ENCODE measurements at regions not wholly inside any gene's neighbourhood (a gene's known extent, or its start where the extent isn't known, plus 50 kb on each side); places are given as distances from the start of the nearest gene placed in this dataset.

DNA sequence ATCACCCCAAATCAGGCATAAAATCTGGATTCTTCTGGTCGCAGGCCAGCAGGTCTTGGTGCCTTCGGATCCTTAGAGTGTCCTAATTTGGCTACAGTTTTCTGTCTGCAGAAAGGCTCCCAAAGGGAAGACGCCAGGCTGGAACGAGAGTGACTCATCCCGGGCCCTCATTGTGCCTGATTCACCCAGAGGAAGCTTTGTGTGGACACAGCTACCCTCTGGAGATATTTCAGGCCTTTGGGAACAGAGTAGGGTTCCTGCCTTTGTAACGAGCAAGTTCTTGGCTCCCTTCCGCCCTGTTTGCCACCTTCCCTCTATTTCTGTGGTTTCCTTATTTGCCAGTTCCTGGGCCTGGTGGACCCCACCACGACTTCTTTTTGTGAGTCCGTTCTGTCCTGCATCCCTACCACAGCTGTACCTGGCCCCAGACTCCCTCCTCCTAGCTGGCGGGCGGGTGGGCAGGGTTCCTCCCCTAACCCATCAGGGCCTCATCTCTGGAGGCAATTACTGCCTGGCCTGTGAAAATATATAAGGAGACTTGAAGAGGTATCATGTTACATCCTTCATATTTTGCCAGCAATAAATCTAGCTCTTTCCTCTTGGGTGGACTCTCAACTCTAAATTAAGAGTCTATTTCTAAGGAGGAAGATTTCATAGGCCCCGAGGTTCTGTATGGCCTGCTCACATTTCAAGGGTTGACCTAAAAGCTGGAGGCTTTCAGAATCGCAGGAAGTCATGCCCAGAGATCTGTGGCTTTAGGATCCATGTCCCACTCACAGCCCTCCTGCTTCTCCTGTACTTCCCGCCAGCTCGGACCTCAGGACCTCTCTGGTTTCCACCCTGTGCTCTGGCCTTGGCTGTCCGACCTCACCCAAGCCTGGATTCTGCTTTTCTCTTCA, 219.2 kb upstream of the ZNF32 start:
- TF ChIP-seq CTCF (IDR thresholded peaks at IDR 0.05) (no peak), POLR2A (IDR thresholded peaks at IDR 0.05) (no peak)
